Activated T-cell treated with anti-CD3 and anti-CD28 coated beads, Interleukin-2, amount 50 U/mL, for 24 hours (primary cell): ENCODE measurements at regions not wholly inside any gene's neighbourhood (a gene's known extent, or its start where the extent isn't known, plus 50 kb on each side); places are given as distances from the start of the nearest gene placed in this dataset.

ENCODE experiments used
- DNase-seq: peaks from one replicate; pipeline ENCODE4 v3.0.0-alpha.2; 2020
- H3K27ac Mint-ChIP-seq: 2 replicates; pipeline ENCODE4 v1.8.0; 2020; ENCODE audit warnings: mild to moderate bottlenecking, mixed read lengths
- H3K27me3 Mint-ChIP-seq: 2 replicates; pipeline ENCODE4 v1.8.0; 2020; ENCODE audit warnings: mixed read lengths
- H3K36me3 Mint-ChIP-seq: 2 replicates; pipeline ENCODE4 v1.8.0; 2020; ENCODE audit warnings: low read depth, mixed read lengths
- H3K4me1 Mint-ChIP-seq: 2 replicates; pipeline ENCODE4 v1.8.0; 2020; ENCODE audit warnings: low read depth, mixed read lengths
- H3K4me3 Mint-ChIP-seq: 2 replicates; pipeline ENCODE4 v1.8.0; 2020; ENCODE audit warnings: mild to moderate bottlenecking, moderate library complexity, mixed read lengths
- H3K9me3 Mint-ChIP-seq: 2 replicates; pipeline ENCODE4 v1.8.0; 2020; ENCODE audit warnings: mixed read lengths

DNA sequence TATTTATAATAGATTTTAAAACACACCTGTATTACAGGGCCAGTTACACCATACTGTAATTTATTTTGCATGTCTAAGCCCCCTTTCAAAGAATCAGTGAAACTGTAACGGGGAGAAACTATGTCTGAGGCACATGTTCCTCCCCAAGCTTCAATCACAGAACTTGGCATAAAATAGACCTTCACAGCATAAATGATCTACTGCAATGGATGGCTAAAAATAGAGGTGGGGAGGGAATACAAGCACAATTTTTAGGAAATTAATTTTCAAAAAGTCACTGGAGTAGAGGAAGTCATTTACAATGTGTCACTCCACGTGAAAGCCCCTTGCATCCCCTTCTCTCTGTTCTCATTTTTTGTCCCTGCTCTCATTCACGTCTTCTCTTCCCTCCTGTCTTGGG lies 385.2 kb downstream of the TNS3 start:
- H3K36me3 Mint-ChIP-seq = no peaks in the 10 kb centered on the region
- H3K4me3 Mint-ChIP-seq = no peak overlapping the region
- DNase-seq = no peak
- H3K9me3 Mint-ChIP-seq = no peaks in the 10 kb centered on the region
- H3K27ac Mint-ChIP-seq = no peak overlapping the region
- no peaks in the 10 kb centered on the region for H3K27me3 Mint-ChIP-seq
- no peaks in the 10 kb centered on the region for H3K4me1 Mint-ChIP-seq

GRCh38 chr7:47196106-47196645 lies 385.7 kb downstream of the TNS3 start:
- H3K27ac Mint-ChIP-seq = no peak overlapping the region
- H3K36me3 Mint-ChIP-seq = no peaks in the 10 kb centered on the region
- no peaks in the 10 kb centered on the region for H3K9me3 Mint-ChIP-seq
- no peaks in the 10 kb centered on the region for H3K27me3 Mint-ChIP-seq
- no peak overlapping the region for H3K4me3 Mint-ChIP-seq
- no peaks in the 10 kb centered on the region for H3K4me1 Mint-ChIP-seq
- DNase-seq = no peak

DNA sequence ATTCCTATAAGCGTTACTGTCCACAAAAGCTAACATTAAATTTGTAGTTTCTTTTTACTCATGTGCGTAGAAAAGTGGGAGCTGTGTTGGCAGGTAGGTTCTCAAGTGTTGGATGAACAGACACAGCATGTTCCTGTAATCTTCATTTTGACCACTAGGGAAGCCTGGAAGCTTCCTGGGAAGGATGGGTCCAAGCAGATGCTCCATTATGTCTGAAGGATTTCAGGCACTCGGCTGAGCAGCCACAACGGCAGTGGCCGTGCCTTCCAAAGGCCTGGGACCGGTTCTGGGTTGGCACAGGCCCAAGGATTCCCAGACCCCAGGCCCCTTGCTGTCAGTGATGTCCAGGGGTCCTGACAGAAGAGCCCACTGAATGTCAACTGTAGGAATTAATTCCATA lies 386.3 kb downstream of the TNS3 start:
- DNase-seq = no peak
- Mint-ChIP-seq H3K9me3 (no peaks in the 10 kb centered on the region), H3K36me3 (no peaks in the 10 kb centered on the region), H3K4me1 (no peaks in the 10 kb centered on the region), H3K27ac (no peak overlapping the region), H3K4me3 (no peak overlapping the region), H3K27me3 (no peaks in the 10 kb centered on the region)

- Mint-ChIP-seq H3K9me3 (no peaks in the 10 kb centered on the region), H3K4me3 (no peak overlapping the region), H3K27me3 (no peaks in the 10 kb centered on the region), H3K27ac (no peak overlapping the region), H3K4me1 (no peaks in the 10 kb centered on the region), H3K36me3 (no peaks in the 10 kb centered on the region)
- DNase-seq = no peak
Observed at GRCh38 chr7:47194516-47195057, 387.3 kb downstream of the TNS3 start.

GRCh38 chr7:47192978-47193377 lies 388.9 kb downstream of the TNS3 start:
- no peak for DNase-seq
- Mint-ChIP-seq H3K4me3 (no peak overlapping the region), H3K27me3 (no peaks in the 10 kb centered on the region), H3K4me1 (no peaks in the 10 kb centered on the region), H3K9me3 (no peaks in the 10 kb centered on the region), H3K36me3 (no peaks in the 10 kb centered on the region), H3K27ac (no peak overlapping the region)

- DNase-seq = no peak
- Mint-ChIP-seq H3K4me1 (no peaks in the 10 kb centered on the region), H3K9me3 (no peaks in the 10 kb centered on the region), H3K27me3 (no peaks in the 10 kb centered on the region), H3K4me3 (no peak overlapping the region), H3K36me3 (no peaks in the 10 kb centered on the region), H3K27ac (no peak overlapping the region)
Observed at GRCh38 chr7:47191876-47192291, 390.0 kb downstream of the TNS3 start.

DNA sequence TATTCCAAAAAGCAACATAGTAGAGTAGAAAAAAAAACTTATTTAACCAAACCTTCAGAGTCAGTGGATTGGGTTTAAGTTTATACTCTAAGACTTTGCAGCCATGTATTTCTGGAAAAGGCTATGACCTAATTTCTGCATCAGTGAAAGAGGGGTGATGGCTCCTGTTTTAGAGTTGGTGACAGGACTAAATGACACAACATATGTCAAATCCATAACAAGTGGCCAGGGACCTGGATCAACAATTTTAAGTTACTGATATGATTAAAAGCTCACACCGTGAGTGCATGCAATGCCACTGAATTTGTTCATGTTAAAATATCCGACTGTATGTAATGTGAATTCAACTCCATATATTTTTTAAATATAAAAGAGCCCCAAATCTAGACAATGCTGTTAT lies 390.6 kb downstream of the TNS3 start:
- H3K4me1 Mint-ChIP-seq = no peaks in the 10 kb centered on the region
- H3K36me3 Mint-ChIP-seq = no peaks in the 10 kb centered on the region
- no peaks in the 10 kb centered on the region for H3K27me3 Mint-ChIP-seq
- no peak for DNase-seq
- H3K27ac Mint-ChIP-seq = no peak overlapping the region
- H3K9me3 Mint-ChIP-seq = no peaks in the 10 kb centered on the region
- H3K4me3 Mint-ChIP-seq = no peak overlapping the region

- Mint-ChIP-seq H3K9me3 (no peaks in the 10 kb centered on the region), H3K36me3 (no peaks in the 10 kb centered on the region), H3K27me3 (no peaks in the 10 kb centered on the region), H3K4me1 (no peaks in the 10 kb centered on the region), H3K27ac (no peak overlapping the region), H3K4me3 (no peak overlapping the region)
- no peak for DNase-seq
Observed at GRCh38 chr7:47190462-47190861, 391.4 kb downstream of the TNS3 start.

DNA sequence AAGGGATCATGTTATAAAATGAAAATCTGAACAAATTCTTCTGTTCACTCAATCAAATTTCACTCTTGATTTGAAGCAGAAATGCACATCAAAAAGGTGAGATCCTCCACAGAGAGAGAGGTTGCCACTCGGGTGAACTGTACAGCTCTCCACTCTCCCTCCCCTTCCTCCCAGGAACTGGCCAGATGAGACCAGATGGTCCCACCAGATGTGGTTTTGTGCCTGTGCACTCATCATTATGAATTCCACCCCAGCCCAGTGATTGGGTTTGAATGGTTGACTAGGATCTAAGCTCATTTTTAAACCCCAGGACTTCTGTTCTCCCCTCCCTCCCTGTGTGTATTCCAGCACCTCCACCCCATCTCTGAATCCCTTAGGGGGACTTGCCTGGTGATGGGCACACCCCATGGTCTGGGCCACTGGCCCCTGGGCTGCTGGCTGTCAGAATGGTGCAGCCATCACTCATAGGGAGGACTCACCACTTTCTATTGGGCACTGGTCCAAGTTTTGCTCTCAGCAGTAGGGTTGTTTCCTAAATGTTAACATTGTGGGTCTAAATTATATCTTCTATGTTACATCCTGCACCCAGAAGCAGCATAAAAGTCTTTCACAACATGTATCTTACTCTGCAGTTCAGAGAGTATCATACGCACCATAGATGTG lies 393.1 kb downstream of the TNS3 start:
- H3K9me3 Mint-ChIP-seq = no peaks in the 10 kb centered on the region
- no peak overlapping the region for H3K4me3 Mint-ChIP-seq
- no peak for DNase-seq
- no peaks in the 10 kb centered on the region for H3K36me3 Mint-ChIP-seq
- H3K4me1 Mint-ChIP-seq = no peaks in the 10 kb centered on the region
- H3K27ac Mint-ChIP-seq = no peak overlapping the region
- H3K27me3 Mint-ChIP-seq = no peaks in the 10 kb centered on the region

GRCh38 chr7:47188136-47188535 lies 393.8 kb downstream of the TNS3 start:
- H3K4me1 Mint-ChIP-seq = no peaks in the 10 kb centered on the region
- H3K9me3 Mint-ChIP-seq = no peaks in the 10 kb centered on the region
- no peaks in the 10 kb centered on the region for H3K36me3 Mint-ChIP-seq

GRCh38 chr7:47186316-47186715 lies 395.6 kb downstream of the TNS3 start:
- Mint-ChIP-seq H3K4me3 (no peak overlapping the region), H3K9me3 (no peaks in the 10 kb centered on the region), H3K4me1 (no peaks in the 10 kb centered on the region), H3K36me3 (no peaks in the 10 kb centered on the region), H3K27me3 (no peaks in the 10 kb centered on the region), H3K27ac (no peak overlapping the region)
- no peak for DNase-seq

More at GRCh38 chr7:47188136-47188535, 393.8 kb downstream of the TNS3 start:
- DNase-seq = no peak
- Mint-ChIP-seq H3K27ac (no peak overlapping the region), H3K27me3 (no peaks in the 10 kb centered on the region), H3K4me3 (no peak overlapping the region)

- Mint-ChIP-seq H3K9me3 (no peaks in the 10 kb centered on the region), H3K27me3 (no peaks in the 10 kb centered on the region), H3K4me3 (no peak overlapping the region), H3K4me1 (no peaks in the 10 kb centered on the region), H3K27ac (no peak overlapping the region), H3K36me3 (no peaks in the 10 kb centered on the region)
- DNase-seq = no peak
Observed at GRCh38 chr7:47185839-47186238, 396.1 kb downstream of the TNS3 start.

DNA sequence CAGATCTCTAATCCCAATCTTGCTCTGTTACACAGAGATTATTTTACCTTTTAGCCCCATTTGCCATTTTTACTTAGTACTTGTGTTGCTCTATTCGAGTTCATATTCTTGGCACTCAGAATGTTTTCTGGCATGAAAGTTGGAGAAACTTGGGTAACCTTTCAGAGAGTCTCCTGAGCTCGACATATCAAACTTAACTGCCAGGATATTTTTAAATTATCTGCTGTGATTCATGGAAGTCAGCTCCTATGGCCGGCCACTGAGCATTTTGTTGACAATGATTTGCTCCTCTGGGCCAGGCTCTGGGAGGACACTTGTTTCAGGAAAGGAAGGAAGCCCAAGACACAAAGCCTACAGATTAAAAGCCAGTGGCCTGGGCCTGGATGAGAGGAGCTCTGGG lies 396.7 kb downstream of the TNS3 start:
- no peak overlapping the region for H3K27ac Mint-ChIP-seq
- no peaks in the 10 kb centered on the region for H3K27me3 Mint-ChIP-seq
- H3K4me1 Mint-ChIP-seq = no peaks in the 10 kb centered on the region
- DNase-seq = no peak
- no peak overlapping the region for H3K4me3 Mint-ChIP-seq
- H3K36me3 Mint-ChIP-seq = no peaks in the 10 kb centered on the region
- no peaks in the 10 kb centered on the region for H3K9me3 Mint-ChIP-seq

DNA sequence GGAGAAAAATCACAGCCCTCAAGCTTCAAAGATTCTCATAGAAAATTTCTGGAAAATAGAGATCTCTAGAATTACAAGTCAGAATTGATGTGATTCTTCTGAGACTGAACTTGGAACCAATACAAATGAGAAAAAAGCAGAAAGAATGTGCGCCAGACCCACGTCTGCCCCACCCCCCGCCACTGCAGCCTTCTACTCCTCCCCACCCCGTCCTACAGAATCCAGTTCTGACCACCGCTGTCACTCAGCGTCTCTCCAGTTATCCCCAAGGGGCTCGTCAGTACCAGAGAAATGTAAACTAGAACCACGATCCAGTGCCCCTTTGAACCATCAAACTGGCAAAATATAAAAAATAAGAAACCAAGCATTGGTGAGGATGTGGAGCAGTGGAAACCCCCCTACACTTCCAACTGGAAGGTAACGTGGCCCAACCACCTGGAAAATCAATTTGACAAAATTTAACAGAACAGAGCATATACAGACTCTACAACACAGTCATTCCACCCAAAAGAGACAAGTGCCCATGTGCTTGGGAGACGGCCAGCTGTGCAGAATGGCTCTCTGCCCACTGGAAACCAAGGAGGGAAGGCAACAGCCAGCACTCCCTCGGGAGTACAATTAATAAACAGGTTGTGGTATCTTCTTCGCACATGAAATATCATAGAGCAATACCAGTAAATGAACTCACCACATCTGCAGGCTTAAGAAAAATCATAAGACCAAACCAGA lies 397.9 kb downstream of the TNS3 start:
- no peak for DNase-seq
- H3K4me1 Mint-ChIP-seq = no peaks in the 10 kb centered on the region
- no peak overlapping the region for H3K4me3 Mint-ChIP-seq
- no peaks in the 10 kb centered on the region for H3K36me3 Mint-ChIP-seq
- no peaks in the 10 kb centered on the region for H3K9me3 Mint-ChIP-seq
- H3K27ac Mint-ChIP-seq = no peak overlapping the region
- H3K27me3 Mint-ChIP-seq = peaks cover under 1% of the 10 kb centered on the region

DNA sequence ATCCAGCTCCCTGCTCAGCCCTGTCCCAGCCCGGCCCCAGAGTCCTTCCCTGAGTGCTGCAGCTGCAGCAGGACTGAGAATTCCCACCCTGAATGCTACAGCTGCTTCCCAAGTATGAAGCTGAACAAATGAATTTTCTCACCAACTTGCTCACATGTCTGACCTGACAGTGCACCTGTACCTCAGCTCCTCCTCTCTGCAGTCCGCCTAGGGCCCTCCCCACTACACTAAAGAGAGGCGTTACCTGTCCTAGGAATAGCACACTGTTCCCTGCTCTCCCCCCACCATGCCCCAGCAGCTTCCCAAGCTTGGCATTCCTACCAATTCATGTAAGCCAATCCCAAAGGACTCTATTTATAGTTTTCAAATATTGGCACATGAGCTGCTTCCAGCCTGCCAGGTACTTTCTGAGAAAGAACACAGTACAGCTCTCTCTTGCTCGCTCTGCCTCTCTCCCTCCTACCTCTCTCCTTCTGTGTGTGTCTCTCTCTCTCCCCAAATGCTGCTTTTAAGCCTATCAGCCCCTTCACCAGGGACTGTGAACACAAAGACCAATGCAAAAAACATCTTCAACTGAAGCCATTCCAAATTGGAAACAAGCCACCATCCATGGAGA lies 400.1 kb downstream of the TNS3 start:
- no peak overlapping the region for H3K27ac Mint-ChIP-seq
- H3K27me3 Mint-ChIP-seq = peaks cover 3% of the 10 kb centered on the region
- no peaks in the 10 kb centered on the region for H3K4me1 Mint-ChIP-seq
- H3K9me3 Mint-ChIP-seq = no peaks in the 10 kb centered on the region
- no peak overlapping the region for H3K4me3 Mint-ChIP-seq
- no peaks in the 10 kb centered on the region for H3K36me3 Mint-ChIP-seq
- no peak for DNase-seq
